HG03280 (cell line): ENCODE measurements at regions not wholly inside any gene's neighbourhood (a gene's known extent, or its start where the extent isn't known, plus 50 kb on each side); places are given as distances from the start of the nearest gene placed in this dataset.
"Not testable (repeated sequence)": the region's sequence is repeated elsewhere in the genome, so short reads cannot be mapped to it uniquely, and the experiment has no call there.

Source experiments
- ATAC-seq: cut with Tn5 transposase; IDR thresholded peaks from one replicate; pipeline ENCODE4 v1.9.1; 2021; ENCODE audit warnings: mild to moderate bottlenecking, moderate library complexity; ENCODE audit not compliant: unreplicated experiment

DNA sequence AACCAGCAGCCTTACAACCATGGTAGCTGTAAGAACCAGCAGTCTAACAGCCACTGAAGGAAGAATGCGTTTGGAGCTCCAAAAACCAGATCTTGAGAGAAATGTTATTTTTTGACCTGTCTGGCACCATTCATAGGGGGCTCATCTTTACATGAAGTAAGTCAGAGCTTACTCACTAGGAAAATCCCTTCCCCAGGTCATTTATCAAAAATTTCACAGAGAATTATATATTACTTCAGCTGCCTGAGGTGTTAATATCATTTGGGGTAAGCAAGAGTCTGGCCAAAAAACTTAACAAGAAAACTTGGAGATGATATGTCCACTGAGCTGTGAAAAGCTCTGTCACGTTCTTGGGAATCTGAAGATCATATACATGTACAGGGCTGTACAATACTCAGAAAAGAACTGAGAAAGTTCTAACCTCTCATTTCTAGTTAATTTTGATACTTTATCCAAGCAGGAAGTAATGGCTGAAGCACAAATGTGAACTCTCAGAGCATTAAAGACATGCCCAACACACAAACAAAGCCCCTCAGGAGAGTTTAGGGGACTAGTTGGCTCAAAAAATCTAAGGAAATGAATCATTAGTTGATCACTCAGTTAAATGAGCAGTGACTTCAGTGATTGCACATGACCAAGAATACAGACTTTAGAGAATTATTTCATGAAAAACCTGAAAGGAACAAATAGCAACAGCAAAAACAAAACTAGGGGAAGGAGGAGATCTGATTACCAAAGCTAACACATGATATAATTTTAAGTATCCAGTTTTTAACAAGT lies 681.1 kb downstream of the LTN1 start:
- no peak for ATAC-seq

DNA sequence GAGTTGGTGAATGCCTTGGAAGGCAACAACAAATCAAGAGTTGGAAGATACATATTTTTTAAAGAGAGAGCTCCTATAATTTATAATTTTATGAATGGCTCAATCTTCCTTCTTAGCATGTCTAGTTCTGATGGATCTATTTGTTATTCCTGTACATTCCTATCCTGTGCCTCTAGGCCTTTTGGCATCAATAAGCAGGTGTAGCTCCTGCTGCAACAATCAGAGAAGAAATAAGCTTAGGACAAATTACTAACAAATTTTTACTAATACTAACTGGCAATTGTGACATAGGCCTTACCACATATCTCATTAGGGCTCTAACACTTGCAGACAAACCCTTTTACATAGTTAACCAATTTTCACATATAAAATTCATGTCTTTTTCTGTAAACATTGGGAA lies 682.0 kb downstream of the LTN1 start:
- ATAC-seq: no peak

DNA sequence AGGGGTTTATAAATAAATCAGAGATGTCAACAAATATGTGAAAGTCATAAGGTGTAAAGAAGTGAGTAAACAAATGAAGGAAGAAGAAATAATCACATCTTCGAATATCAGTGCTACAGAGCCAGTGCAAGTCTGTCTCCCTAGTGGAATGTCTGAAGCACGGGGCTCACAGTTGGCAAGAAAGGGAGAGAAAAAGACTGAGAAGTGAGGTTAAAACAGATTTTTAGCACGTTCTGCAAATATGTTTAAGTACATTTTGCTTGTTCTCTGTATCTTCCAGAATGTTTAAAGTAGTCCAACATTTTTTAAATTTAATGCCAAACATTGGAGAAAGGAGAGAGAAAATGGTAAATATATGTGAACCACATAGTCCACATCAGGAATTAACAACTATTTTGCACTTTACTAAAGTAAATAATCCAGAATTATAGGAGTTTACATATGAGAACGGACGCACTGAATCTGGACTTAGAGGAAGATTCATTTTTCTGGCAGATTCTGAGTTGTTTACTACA lies 682.4 kb downstream of the LTN1 start:
- ATAC-seq: no peak

DNA sequence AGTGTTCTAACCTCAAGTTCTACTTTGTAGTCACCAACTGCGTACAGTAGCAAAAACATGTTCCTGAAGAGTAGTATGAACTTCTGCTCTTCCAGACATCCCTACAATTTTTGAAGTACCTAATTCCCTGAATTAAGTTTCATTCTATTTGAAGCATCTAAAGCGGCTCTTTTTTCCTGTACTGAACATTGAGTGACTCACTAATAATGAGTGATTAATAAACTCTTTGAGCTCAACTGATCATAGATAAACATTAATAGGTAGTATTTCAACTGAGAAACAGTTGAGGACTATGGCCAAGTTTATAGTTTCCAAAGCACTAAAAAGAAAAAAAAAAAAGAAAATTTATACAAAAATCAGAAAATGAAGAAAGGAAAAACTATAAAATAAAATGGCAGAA lies 683.1 kb downstream of the LTN1 start:
- ATAC-seq: no peak

DNA sequence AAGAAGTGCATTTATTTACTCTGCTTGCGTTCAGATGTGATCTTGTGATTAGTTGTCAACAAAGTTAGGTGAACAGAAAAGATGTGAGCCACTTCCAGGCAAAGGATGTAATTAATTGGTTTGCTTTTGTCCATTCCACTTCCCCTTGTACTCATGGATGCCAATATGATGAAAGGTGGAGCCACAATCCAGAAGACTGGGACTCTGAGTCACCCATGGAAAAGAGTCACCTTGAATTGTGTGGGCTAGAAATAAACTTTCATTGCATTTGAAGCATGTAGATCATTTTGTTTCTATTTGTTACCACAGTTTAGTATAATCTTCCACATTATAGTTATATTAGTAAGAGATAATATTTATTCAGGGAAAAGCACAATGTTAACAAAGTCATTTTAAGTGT lies 684.2 kb downstream of the LTN1 start:
- ATAC-seq: no peak

DNA sequence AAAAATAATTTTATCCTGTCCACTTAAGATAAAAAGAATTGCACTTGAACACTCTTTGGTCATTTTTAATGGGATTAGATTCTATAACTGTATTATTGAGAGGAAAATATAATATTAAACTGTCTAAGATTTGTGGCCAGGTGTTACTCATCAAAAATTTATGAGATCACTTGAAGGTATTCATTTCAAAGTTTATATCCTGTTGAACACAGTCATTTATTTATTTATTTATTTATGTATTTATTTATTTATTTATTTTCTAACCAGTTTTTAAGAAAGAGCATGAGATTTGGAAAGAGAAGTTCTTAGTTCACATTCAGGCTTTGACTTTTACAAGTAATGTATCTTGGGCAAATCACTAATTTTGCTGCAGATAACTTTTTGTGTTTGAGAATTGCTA lies 692.7 kb downstream of the LTN1 start:
- no peak for ATAC-seq

DNA sequence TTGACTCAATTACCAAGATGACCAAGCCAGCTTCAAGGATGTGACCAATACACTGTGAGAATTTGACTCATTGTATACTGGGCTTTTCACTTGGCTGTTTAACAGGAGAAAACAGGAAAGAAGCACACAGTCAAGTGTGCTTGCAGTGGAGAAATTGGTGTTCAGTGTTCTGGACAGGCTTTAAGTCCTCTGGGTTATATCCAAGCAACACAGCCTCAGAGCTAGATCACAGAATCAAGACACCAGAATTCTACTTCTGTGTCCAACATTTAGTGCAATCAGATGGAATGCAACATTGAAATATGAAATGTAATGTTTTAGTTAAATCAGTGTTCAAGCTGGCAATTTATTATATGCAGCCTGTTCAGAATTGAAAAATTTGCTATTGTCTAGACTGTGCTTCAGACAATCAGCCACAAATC lies 694.4 kb downstream of the LTN1 start:
- ATAC-seq: no peak

DNA sequence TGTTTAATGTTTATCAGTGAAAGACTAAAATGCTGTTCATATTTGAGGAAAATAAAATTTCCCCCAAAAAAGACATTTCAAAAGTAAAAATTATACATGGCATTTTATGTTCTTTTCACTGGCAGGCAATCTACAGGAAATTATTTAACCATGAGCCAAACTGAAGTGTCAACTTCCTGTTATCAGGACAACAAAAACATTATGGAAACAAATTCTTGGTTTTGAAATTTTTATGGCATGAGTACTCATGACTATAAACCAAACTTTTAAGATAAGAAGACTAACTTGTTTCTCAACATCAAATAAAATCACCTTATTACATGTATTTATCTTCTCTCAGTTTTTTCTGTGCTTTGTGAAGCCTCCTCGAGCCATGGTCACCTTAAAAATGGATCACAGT lies 698.6 kb downstream of the LTN1 start:
- no peak for ATAC-seq

DNA sequence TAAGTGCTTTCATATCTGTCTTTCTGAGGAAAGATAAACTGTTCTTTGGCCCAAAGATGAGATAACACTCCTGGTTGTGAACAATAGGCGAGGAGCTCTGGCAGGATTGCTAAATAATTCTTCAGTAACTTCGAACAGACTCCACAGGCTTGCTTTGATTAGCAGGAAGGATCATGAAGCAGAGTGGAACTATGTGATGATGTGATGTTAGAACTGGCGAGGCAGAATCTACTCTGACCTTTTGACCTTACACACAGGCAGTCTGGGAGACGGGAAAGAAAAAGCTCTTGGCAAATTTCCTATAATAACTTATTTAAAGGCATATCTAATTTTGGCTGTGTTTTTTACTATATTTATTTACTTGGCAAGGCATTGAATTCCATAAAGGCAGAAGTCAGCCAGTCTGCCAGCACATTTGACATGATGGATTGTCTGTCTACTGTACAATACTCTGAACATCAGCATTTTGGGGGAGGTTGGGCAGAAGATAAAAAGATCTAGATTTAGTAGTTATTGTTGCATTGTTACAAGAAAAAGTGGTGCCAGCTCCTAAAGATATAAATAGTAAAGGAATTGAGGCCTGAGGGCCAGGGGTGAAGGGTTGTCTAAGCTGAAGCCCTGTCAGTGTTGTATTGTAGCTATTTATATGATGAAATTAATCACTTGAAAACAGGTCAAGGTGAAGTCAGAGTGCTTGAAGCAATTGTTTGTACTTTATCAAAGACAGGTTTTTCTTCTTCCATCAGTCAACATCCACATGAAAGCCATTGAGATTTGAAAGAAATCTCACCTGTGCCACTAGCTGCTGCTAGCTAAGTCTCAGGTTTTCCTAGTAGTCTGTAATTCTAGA lies 708.8 kb downstream of the LTN1 start:
- no peak for ATAC-seq

DNA sequence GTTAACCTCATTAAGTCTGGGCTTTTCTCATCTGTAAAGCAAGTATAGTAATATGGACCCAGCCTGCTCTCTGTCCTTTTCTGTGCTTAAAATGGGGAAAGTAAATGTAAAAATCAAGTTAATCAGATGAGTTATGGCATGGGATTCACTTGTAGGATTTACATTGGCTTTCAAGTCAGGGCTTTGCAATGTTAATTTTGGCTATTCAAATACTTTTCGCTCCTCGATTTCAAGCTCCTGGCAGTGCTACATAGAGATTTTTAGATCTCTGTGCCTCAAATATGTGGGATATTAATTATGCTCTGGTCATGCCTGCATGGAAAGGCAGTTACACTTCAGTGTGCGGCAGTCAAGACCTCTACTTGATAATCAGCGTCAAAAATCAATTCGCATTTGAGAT lies 709.8 kb downstream of the LTN1 start:
- no peak for ATAC-seq

DNA sequence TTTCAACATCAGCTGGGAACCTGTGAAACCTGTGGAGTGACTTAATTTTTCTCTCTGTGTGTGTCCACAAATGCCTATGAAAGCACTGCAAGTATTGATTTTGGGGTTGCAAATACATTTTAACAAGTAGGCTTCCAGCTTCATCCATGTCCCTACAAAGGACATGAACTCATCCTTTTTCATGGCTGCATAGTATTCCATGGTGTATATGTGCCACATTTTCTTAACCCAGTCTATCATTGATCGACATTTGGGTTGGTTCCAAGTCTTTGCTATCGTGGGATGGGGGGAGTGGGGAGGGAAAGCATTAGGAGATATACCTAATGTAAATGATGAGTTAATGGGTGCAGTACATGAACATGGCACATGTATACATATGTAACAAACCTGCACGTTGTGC lies 711.3 kb downstream of the LTN1 start:
- not testable (repeated sequence) for ATAC-seq

DNA sequence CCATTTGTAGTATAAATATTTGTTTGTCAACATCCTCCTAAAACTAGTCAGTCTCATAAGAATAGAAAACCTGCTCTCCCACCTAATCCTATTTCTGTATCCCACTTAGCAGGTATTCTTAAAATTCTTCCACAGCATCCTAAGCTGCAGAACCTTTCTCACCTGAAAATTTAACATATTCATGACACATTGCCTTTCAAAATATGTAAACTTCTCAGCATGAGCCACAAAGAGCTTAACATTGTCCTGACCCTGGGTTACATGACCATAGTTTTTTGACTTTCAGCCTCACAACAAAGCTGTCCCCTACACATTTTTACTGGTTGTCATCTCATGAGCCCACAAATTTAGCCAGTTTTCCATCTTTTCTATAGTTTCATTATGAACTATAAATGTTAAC lies 712.1 kb downstream of the LTN1 start:
- ATAC-seq: no peak

DNA sequence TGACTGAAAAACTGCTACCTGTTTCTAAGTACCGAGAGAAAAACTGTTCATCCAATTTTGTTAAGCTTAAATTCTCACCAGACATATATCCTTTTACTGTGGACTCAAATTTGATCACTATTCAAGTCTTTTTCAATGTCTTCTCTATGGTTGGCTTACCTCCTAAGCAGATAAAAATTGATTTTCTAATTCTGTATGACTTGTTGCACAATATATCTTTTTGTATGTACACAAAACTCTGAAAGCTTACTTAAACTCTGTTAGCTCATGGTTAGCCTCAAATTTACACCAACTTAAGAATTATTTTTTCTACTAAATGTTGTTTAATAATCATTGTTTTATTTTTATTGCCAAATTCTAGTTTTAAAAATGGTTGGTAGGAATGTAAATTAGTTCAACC lies 715.4 kb downstream of the LTN1 start:
- ATAC-seq: no peak

DNA sequence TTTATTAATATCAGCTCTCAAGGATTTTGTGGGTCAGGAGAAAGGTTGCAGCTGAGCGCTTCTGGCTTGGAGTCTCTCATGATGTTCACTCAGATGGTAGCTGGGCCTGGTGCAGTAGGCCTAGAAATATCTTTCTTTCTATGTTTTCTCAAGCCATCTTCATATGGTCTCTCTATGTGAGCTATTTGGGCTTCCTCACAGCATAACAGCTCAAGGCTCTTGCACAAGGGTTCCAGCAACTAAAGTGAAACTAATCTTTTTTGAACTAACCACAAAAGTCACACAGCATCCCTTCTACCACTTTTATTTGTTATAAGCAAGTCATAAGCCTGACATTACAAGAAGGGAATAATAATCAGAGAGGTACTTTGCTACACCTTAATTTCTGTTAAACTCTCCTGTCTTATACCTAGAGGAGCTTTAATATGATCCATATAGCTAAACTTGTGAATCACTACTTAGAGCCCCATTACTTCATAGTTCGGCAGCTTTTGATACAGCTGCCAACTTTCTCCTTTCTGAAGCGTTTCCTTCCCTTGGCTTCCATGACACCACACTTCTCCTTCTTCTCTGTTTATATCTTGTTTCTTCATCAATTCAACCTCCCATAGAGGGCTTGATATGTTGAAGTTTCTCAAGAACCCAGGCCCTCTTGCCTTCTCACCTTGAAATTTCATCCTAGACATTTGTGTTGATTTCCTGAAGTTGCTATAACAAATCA lies 720.2 kb downstream of the LTN1 start:
- no peak for ATAC-seq

DNA sequence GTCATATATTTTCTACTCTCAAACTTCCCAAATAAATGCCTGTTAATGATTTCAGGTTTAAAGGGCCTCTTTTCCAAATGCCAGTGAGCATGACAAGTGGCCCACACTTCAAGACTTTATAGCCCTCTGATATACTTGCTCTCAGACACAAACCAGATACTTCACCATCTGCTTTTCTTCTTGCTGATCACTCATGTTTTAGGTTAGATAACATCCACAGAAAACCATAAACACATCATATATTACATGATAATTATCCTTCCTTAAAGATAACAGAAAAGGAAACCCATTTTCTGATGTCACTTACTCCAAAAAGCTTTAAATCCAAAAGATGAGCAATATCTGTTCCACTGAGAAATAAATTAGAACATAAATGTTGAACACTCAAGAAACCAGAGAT lies 723.5 kb downstream of the LTN1 start:
- ATAC-seq: no peak

DNA sequence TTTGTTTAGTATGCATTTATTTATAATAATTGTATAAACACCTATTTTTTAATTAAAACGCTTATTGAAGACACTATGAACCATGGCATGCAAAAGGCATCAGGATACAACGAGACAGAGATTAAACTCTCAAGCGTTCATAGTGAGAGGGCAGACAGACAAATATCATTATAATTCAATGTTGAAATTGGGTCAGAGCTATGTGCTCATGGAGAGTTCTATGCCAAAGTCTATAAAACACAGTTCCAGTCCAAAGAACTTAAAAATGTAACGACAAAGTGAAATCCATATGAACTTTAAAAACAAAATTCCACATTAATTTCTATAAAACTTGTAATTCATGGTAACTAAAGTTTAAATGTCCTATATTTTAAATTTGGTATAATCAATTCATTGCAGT lies 724.0 kb downstream of the LTN1 start:
- no peak for ATAC-seq

DNA sequence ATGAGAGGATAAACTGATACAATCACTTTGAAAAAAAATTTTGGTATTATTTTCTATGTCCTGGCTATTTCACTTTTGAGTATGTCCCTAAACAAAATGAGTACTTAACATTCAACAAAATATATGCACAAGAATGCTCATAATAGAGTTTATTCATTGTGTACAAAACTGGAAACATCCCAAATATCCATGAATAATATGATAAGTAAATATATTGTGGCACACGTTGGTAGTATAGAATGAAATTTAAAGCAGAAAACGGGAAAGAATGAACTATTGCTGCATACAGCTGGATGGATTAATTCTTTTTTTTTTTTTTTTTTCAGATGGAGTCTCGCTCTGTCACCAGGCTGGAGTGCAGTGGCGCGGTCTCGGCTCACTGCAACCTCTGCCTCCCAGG lies 725.2 kb downstream of the LTN1 start:
- no peak for ATAC-seq

DNA sequence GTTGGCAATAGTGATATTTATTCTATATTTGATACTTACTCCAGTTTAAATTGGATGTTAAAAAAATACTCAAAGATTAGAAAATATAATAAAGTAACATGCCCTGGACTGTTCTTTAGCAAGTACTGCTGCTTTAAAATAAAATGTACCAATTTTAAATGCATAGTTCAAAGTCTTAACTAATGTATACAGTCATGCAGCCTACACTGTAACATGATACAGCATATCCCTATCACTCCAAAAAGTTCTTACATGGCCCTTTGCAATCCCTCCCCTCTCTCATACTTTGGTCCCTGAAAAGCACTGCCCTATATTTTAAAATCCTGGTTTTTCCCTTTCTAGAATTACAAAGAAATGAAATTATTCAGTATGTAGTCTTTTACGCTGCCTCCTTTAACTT lies 726.6 kb downstream of the LTN1 start:
- no peak for ATAC-seq

DNA sequence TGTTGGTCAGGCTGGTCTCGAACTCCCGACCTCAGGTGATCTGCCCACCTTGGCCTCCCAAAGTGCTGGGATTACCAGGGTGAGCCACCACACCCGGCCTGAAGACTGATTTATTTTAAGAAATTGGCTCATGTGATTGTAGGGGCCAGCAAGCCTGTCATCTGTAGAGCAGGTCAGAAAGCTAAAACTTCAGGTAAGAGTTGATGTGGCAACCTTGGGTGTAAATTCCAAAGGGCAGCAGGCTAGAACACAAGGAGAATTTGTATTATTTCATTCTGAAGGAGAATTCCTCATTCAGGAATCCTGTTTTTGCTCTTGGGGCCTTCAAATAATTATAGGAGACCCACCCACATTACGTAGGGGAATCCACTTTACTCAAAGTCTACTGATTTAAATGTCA lies 728.7 kb downstream of the LTN1 start:
- ATAC-seq: no peak

DNA sequence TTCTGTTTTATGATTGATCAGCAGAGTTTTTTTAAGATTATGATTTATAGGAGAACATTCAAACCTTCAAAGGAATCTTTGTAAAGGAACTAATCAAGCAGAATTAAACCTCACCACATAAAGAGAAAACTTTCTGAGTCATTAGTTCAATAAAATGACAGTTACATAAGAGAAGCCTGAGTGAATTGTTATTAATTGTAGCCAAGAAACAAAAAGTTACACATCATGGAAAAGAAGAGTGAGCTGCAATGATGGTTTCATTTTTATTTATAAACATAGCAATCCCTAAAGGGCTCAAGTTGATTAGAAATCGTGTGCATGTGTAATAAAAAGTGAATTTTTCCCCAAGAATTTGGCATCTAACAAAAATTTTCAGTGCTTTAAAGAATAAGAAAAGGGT lies 731.4 kb downstream of the LTN1 start:
- ATAC-seq: no peak

DNA sequence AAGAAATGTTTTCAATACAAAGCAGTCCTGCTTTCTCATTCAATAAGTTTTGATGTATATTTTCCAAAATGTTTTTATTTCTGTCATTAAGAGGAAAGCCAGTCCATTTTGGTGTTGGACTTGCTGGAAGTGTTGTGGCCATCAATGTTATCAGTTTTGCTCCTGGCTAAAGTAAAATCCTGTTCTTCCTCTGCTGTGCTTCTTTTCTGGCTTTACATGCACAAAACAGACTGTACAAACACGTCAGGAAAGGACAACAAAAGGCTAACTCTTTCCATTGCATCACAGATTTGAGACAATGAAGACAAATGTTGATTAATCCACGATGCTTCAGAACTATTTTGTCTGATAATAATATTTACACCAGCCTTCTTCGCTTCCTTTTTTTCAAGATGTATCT lies 735.4 kb downstream of the LTN1 start:
- ATAC-seq: no peak

DNA sequence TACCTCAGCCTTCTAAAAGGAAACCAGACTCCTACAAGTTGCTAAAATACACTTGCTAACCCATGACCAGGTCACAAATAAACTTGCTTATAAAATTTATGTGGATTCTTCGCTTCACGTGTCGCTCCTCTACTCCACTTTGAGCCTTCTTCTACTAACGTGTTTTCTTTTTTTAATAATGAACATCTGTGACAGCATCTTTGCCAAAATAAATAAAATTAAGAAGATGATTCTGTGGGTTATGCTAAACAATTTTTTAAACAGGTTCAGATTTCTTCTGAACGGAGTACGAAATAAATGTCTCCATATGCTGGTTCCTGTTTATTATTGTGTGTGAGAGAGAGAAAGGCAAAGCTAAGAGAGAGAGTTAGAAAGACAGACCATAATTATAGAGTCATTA lies 735.8 kb downstream of the LTN1 start:
- ATAC-seq: no peak
